ENCODE measurements at regions not wholly inside any gene's neighbourhood (a gene's known extent, or its start where the extent isn't known, plus 50 kb on each side); places are given as distances from the start of the nearest gene placed in this dataset.

GRCh38 chr10:123306290-123306689 lies 152.1 kb downstream of the BUB3 start:
- DNase-seq (ENCODE audit: low read depth) (no peak), FAIRE-seq (no peak)
- no peaks in the 10 kb centered on the region for H3K27me3 ChIP-seq (ENCODE audit: control insufficient read depth, insufficient read depth, low read length)
- H3K4me3 ChIP-seq (ENCODE audit: low read depth, low read length): no peak overlapping the region
- no peak for TF ChIP-seq CTCF (IDR thresholded peaks at IDR 0.05; ENCODE audit: insufficient read depth, low read length, severe bottlenecking)
- H3K36me3 ChIP-seq (ENCODE audit: control insufficient read depth, insufficient read depth, low read length): no peaks in the 10 kb centered on the region

GRCh38 chr10:123309731-123310130 lies 155.5 kb downstream of the BUB3 start:
- DNase-seq (ENCODE audit: low read depth) (peak; percentile 73), FAIRE-seq (no peak)
- no peak for TF ChIP-seq CTCF (IDR thresholded peaks at IDR 0.05; ENCODE audit: insufficient read depth, low read length, severe bottlenecking)
- H3K4me3 ChIP-seq (ENCODE audit: low read depth, low read length): no peak overlapping the region
- H3K27me3 ChIP-seq (ENCODE audit: control insufficient read depth, insufficient read depth, low read length): no peaks in the 10 kb centered on the region
- H3K36me3 ChIP-seq (ENCODE audit: control insufficient read depth, insufficient read depth, low read length): no peaks in the 10 kb centered on the region

- DNase-seq (ENCODE audit: low read depth): no peak
- no peak for TF ChIP-seq CTCF (IDR thresholded peaks at IDR 0.05; ENCODE audit: insufficient read depth, low read length, severe bottlenecking)
Observed at GRCh38 chr10:123316776-123317175, 162.6 kb downstream of the BUB3 start.

GRCh38 chr10:123318516-123318915 lies 164.3 kb downstream of the BUB3 start:
- Histone ChIP-seq H3K27me3 (ENCODE audit: control insufficient read depth, insufficient read depth, low read length) (no peaks in the 10 kb centered on the region), H3K36me3 (ENCODE audit: control insufficient read depth, insufficient read depth, low read length) (no peaks in the 10 kb centered on the region), H3K4me3 (ENCODE audit: low read depth, low read length) (no peak overlapping the region)
- FAIRE-seq: no peak
- no peak for DNase-seq (ENCODE audit: low read depth)
- no peak for TF ChIP-seq CTCF (IDR thresholded peaks at IDR 0.05; ENCODE audit: insufficient read depth, low read length, severe bottlenecking)

More at GRCh38 chr10:123316776-123317175, 162.6 kb downstream of the BUB3 start:
- Histone ChIP-seq H3K4me3 (ENCODE audit: low read depth, low read length) (no peak overlapping the region), H3K36me3 (ENCODE audit: control insufficient read depth, insufficient read depth, low read length) (no peaks in the 10 kb centered on the region), H3K27me3 (ENCODE audit: control insufficient read depth, insufficient read depth, low read length) (no peaks in the 10 kb centered on the region)
- FAIRE-seq: no peak

GRCh38 chr10:123320091-123320490 lies 165.9 kb downstream of the BUB3 start:
- H3K4me3 ChIP-seq (ENCODE audit: low read depth, low read length): no peak overlapping the region
- H3K27me3 ChIP-seq (ENCODE audit: control insufficient read depth, insufficient read depth, low read length): no peaks in the 10 kb centered on the region
- TF ChIP-seq CTCF (IDR thresholded peaks at IDR 0.05; ENCODE audit: insufficient read depth, low read length, severe bottlenecking): no peak
- DNase-seq (ENCODE audit: low read depth) (no peak), FAIRE-seq (no peak)
- H3K36me3 ChIP-seq (ENCODE audit: control insufficient read depth, insufficient read depth, low read length): no peaks in the 10 kb centered on the region

- H3K36me3 ChIP-seq (ENCODE audit: control insufficient read depth, insufficient read depth, low read length): no peaks in the 10 kb centered on the region
- FAIRE-seq: no peak
- no peak for DNase-seq (ENCODE audit: low read depth)
- H3K4me3 ChIP-seq (ENCODE audit: low read depth, low read length): no peak overlapping the region
- no peak for TF ChIP-seq CTCF (IDR thresholded peaks at IDR 0.05; ENCODE audit: insufficient read depth, low read length, severe bottlenecking)
- H3K27me3 ChIP-seq (ENCODE audit: control insufficient read depth, insufficient read depth, low read length): no peaks in the 10 kb centered on the region
Observed at GRCh38 chr10:123323884-123324283, 169.7 kb downstream of the BUB3 start.
